H54 (cell line): ENCODE measurements at regions not wholly inside any gene's neighbourhood (a gene's known extent, or its start where the extent isn't known, plus 50 kb on each side); places are given as distances from the start of the nearest gene placed in this dataset.
A peak's percentile ranks its signal among the peaks of the same experiment; 100 is the strongest.

Experiments used
- DNase-seq: peaks from one replicate; pipeline ENCODE4 v3.0.0; 2011; ENCODE audit warnings: low spot score, mixed read lengths; ENCODE audit not compliant: insufficient read length
- FAIRE-seq: peaks from 3 replicates; lab custom pipeline; 2011; peaks lifted over from hg19 to GRCh38; lab: Jason Lieb, UNC
- POLR2A ChIP-seq: IDR thresholded peaks from 2 replicates; pipeline ENCODE4 v1.6.1; 2011; ENCODE audit warnings: low read depth, mild to moderate bottlenecking, low read length

DNA sequence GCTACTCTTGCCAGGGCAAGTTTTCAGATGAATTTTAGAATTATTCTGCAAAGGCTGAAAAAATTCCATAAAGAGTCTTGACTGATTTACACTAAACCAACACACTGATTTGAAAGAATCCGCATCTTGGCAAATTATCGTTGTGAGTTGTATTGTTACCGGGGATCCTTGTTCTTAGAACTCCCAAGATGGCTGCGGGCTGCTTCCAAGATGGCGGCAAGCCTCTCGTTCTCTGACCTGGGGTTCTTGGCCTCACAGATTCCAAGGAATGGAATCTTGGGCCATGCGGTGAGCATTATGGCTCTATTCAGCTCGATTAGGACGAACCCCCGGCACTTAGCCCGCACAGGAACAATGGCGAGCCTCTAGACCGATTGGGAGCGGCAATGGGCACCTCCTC, 132.5 kb downstream of the ZNF664 start:
- FAIRE-seq, result no peak
- no peak for DNase-seq
- no peak for TF ChIP-seq POLR2A

DNA sequence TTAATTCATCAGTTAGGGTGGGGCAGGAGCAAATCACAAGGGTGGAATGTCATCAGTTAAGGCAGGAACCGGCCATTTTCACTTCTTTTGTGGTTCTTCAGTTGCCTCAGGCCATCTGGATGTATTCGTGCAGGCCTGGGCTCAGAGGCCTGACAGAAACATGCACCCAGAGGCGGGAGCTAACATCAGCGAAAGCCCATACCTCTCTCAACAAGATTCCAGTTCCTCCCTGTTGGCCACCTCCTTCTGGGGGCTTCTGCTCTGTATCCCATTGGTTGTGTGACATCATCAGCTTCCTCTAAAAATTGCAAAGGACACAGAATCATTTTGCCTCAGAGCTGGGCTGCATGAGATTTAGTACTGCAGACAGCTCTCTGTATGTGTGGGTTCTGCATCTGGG, 134.3 kb downstream of the ZNF664 start:
- FAIRE-seq, result no peak
- DNase-seq, result no peak

DNA sequence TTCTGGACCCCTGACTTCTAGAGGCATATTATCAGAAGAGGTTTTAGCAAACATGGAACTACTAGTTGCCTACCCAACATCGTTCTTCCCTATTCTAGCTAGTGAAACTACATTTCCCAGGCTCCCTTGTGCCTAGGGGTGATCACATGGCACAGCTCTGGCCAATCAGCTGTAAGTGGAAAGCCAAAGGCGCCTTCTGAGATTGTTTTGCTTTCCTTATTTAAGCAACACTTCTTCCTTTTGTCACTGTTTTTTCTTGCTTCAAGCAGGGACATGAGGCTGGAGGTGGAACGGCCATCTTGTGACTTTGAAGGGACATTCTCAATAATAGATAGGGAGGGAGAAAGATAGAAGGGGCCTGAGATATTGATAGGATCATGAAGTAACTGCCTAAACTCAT, 136.7 kb downstream of the ZNF664 start:
- peak; percentile 84 for DNase-seq
- peak; percentile 60 for FAIRE-seq
- no peak for TF ChIP-seq POLR2A

More for the DNA sequence above, 134.3 kb downstream of the ZNF664 start:
- no peak for TF ChIP-seq POLR2A

DNA sequence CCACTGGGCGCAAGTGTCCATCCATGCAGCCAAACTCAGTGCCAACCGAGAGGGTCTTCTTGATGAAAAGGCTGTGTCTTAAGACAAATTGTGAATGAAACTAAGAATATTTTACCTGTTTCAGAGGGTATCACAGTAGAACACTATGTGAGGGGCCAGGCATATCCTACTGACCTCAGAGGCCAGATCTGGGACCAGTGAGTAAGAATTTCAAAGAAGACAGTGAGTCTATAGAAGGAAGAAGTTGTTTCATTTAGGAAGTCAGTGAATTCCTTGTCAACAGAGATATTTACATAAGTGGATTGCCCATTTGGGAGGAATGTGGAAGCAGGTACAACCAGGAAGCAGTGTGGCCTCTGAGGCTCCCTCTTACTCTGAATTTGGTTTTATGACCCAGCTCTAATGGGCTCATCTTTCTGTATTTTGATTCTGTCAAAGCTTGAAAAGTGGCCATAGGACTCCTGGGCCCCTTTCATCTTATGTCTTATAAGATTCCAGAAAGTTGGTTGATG, 137.4 kb downstream of the ZNF664 start:
- TF ChIP-seq POLR2A, result no peak
- FAIRE-seq (no peak), DNase-seq (no peak)

DNA sequence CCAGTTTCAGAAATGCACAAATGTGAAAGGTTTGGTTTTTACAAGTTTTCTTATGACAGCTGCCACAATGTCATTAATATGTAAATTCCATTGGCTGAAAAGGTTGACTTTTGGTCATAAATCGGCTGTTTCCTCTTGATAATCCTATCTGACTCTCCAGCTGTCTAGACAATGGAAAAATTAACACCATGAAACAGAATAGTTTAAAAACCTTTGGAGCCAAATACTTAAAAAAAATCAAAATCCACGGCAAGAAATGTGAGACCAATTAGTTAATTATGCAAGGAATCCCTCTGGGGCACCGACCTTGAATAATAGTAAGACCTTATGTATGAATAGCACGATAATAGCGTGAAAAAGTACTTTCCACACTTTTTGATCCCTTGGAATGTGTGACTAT, 138.0 kb downstream of the ZNF664 start:
- FAIRE-seq (no peak), DNase-seq (no peak)
- no peak for TF ChIP-seq POLR2A

DNA sequence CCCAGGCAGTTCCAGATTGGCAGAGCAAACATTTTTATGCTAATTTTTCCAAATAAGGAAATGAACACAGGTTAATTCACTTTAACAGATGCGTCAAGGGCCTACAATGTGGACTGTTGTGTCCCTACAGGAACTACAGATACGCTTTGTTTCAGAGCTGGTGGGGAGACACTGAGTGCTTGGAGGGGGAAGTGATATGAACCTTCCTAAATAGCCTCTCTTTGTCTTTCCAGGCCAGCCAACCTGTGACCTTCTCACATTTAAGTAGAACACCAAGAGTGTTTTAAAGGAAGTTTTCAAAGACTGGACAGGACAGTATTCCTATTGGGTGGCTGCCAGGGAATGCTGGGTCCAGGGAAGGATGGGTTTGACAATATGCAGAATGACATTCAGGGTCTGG, 141.3 kb downstream of the ZNF664 start:
- FAIRE-seq (no peak), DNase-seq (no peak)
- TF ChIP-seq POLR2A, result no peak

DNA sequence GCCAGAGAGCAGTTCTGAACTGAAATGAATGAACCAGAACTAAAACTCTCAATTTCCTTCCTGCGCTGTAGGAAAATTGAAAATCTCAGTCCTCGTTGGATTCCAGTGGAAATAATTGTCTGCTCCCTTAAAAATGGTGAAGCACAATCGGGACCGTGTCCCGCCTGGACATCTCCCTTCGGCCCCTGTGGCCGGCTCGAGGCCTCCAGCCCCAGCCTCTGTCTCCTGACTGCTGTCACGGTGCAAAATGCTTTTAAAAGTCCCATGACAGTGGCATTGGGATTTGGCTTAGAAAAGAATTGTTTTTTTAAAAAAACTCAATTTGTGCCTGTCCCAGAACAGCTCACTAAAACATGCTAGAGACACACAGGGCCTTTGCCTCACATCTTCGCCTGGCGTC, 142.5 kb downstream of the ZNF664 start:
- no peak for TF ChIP-seq POLR2A
- no peak for DNase-seq
- no peak for FAIRE-seq

DNA sequence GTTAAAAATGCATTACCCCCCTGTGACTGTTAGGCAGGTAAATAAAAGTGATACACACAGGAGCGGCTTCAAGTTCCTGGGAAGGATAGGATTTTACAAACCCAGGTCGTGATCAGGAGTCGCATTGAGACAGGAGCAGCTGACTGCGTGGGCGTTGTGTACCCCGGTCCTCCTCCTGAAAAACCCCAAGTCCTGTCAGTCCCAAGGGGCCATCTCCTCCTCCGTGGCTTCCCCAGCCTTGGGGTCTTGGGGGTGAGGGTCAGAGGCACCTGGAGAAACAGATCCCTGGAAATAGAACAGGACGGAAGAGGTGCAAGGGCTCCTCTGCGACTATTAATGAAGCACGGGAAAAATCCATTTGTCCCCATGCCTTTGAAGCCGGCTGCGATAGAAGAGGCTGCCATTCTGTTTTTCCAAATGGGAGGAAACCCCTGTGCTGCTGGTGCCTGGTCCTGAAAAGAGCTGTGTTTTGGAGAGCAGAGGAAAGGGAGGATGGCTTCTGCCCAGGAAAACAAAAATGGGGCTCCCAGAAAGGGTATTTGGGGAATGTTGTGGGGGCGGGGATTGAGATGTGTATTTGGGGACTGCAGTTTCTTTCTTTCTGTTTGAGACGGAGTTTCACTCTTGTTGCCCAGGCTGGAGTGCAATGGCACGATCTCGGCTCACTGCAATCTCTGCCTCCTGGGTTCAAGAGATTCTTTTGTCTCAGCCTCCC, 143.1 kb downstream of the ZNF664 start:
- FAIRE-seq (no peak), DNase-seq (no peak)
- TF ChIP-seq POLR2A, result no peak

DNA sequence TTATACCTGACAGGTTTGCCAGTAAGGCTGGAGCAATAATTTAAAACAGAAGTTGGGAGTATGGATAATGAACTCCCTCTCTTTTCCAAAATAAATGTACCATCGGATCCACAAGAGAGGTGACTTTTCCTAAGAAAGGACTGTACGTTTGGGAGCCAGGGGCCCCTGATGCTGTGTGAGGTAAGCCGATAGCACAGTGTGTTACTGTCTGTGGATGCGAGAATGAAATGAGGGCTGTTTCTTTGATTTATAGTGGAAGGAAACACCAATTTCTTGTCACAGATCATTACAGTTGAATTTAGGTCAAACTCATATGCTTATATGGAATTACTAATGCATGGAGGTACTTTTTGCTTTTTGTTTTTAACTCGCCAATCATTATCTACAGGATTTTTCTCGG, 147.7 kb downstream of the ZNF664 start:
- FAIRE-seq (no peak), DNase-seq (no peak)
- TF ChIP-seq POLR2A, result no peak

DNA sequence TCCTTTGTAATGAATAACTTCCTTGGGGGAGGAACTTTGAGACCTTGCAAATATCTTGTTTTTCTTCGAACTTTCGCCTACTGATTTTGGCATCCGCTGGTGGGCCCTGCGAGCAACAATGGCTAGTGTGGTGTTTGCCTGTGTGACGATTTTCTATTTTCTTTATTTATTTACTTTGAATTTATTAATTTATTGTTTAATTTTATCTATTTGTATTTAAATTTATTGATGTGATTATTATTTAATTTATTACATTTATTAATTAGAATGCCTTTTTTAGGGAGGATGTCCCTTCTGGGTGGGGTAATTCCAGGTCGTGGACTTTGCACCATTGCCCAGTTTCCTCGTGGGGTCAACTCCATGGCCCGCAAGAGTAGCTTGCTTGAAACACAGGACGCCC, 149.7 kb downstream of the ZNF664 start:
- DNase-seq (no peak), FAIRE-seq (no peak)
- TF ChIP-seq POLR2A, result no peak

DNA sequence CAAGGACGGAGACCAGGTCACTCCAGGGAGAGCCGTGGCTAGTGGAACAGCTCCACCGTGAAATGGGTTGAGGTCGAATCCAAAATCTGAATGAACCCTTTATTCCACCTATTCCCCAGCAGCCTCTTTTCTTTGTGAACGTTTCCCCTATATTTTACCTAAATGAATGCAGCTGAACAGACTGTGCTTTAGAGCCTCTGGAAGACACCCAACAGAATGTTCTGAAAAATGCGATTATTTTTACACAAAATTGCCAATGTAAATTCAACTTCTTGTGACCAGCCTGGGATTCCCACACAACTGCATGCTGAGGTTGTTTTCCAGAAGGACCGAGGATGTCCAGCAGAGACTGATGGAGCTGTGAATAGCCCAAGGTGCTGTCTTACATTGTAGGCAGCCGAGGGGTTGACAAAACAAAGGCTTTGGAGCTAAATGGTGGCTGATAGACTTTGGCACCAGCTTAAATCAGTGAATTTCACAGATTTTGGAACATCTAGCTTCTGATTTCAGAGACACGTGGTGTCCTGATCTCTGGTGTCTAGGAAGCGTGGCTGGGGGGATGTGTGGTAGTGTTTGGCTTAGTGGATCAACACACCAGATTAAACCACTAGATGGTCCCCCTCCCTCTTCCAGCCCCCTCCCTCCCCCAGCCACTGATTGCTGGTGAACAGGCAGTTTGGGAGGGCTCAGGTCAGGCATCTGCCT, 150.4 kb downstream of the ZNF664 start:
- FAIRE-seq (no peak), DNase-seq (no peak)
- TF ChIP-seq POLR2A, result no peak

DNA sequence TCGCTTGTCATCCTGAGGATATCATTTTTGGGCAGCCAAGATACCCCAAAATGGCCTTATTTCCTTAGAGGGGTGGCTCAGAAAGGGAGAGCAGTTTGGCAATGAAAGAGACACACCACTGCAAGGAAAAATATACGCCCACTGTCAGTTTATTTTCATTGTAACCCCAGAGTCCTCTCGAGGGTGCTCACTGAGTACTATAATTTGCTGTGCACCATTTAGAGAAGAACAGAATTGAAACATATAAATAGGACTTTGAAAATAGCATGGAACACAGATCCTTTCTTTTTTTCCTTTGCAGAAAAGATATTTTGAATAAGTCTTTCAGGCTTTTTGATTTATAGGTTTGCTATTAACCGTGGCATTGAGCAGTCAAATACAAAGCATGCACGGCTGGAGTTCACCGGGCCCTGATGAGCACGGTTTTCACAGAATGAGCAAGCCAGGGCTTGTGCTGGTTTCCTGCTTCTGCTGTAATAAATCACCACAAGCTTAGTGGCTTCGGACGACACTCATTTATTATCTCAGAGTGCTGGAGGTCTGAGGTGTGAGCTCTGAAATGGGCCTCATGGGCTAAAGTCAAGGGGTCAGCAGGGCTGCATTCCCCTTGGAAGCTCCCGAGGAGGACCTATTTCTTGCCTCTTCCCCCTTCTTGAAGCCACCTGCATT, 152.3 kb downstream of the ZNF664 start:
- no peak for DNase-seq
- no peak for TF ChIP-seq POLR2A
- no peak for FAIRE-seq

DNA sequence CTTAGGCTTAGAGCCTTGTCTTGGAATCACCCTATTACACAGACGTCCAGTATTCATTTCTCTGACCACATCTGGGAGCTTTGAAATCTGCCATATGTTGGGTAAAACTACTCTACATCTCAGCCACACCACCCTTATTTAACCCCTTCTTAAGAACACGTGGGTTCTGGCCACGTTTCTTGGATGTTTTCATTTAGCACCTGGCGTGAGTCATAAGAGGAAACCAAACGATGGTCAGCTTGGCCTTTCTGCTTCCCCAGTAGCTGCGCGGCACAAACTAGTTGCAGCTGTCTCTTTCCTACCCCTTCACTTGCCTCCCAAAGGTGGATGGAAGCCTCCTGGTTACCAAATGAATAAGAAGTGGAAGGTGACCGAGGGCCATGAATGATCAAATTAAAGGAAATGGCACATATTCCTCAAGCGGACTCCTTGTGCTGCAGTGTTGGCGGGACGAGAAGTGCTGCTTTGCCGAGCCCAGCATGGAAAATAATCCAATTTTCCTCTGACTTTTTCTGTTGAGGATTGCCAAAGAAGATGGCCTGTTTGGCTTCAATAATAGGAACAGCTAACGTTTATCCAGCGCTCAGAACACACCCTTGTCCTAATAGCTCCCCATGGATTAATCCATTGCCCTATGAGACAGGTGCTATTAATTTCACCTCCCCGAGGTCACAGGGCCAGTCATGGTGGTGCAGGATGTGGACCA, 154.1 kb downstream of the ZNF664 start:
- FAIRE-seq (no peak), DNase-seq (no peak)
- no peak for TF ChIP-seq POLR2A

DNA sequence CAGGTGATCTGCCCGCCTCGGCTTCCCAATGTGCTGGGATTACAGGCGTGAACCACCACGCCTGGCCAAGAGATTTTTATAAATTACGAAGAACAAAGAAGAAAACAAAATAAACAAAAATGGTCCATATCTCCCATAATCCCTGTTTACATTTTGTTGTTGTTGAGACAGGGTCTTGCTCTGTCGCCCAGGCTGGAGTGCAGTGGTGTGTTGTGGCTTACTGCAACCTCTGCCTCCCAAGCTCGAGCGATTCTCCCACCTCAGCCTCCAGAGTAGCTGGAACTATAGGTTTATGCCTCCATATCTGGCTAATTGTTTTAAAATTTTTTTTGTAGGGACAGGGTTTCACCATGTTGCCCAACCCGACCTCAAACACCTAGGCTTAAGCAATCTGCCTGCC, 156.1 kb downstream of the ZNF664 start:
- FAIRE-seq (no peak), DNase-seq (no peak)
- no peak for TF ChIP-seq POLR2A
